HG02642 (cell line): ENCODE measurements at regions not wholly inside any gene's neighbourhood (a gene's known extent, or its start where the extent isn't known, plus 50 kb on each side); places are given as distances from the start of the nearest gene placed in this dataset.
A peak's percentile ranks its signal among the peaks of the same experiment; 100 is the strongest.
"Not testable (repeated sequence)": the region's sequence is repeated elsewhere in the genome, so short reads cannot be mapped to it uniquely, and the experiment has no call there.

Experiments
- ATAC-seq: cut with Tn5 transposase; IDR thresholded peaks from one replicate; pipeline ENCODE4 v1.9.1; 2021; ENCODE audit warnings: mild to moderate bottlenecking; ENCODE audit not compliant: unreplicated experiment, poor library complexity

DNA sequence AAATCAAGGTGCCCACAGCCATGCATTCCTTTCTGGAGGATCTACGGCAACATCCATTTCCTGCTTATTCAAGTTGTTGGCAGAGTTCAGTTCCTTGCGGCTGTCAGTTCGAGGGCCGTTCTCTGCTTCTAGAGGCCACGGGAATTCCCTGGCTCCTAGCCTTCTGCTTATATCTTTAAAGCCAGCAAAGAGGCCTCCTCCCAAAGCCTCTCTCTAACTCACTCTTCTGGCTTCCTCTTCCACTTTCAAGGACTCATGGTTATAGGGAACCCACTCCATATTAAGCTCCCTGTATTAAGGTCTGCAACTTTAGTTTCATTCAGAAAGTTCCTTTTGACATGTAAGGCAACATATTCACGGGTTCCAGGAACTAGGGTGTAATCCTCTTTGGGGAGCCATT, 150.1 kb upstream of the RMP24 start:
- no peak for ATAC-seq

GRCh38 chr18:35826477-35826876, 146.0 kb upstream of the RMP24 start:
- ATAC-seq: no peak

DNA sequence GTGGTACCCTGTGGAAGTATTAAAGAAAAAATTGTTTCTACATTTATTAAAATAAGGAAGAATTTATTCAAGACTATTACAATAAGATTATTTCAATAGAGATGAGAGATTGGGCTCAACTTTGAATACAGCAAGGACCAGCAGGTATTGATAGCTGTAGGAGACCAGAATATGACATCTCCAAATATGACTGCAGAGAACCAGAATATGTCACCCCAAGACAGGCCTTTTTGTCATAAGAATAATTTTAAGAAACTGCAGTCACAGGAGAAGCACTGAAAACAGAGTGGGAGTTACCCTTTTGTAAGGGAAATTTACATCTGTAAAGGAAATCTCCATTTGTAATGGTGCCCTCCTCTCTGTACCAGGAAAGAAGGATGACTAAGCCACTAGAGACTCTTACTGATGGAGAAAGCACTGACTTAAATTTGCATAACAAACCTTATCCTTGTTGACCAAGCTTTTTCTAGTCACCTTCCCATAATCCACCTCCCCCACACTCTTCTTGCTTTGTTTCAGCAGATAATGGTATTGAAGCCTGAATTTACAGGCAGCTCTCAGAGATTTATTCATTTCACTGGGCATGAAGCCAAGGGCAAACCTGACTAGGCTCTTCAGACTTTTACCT, 145.1 kb upstream of the RMP24 start:
- no peak for ATAC-seq

DNA sequence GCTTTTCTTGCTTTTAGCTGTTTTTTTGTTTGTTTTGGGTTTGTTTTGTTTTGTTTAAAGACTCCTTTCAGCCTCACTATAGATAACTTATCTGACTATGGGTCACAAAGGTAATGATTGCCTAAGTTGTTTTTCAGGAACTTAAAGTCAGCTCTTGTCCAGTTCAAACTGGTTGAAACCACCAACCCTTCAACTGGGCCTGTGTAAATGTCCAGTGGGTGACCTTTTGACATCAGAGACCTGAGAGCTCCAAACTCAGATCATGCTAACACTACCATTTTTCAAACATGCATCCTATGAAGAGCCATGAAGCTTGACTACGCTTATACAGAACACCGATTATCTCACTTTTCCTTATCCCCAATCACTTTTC, 144.6 kb upstream of the RMP24 start:
- no peak for ATAC-seq

- ATAC-seq: no peak
Measured at GRCh38 chr18:35828591-35828990, 143.9 kb upstream of the RMP24 start.

DNA sequence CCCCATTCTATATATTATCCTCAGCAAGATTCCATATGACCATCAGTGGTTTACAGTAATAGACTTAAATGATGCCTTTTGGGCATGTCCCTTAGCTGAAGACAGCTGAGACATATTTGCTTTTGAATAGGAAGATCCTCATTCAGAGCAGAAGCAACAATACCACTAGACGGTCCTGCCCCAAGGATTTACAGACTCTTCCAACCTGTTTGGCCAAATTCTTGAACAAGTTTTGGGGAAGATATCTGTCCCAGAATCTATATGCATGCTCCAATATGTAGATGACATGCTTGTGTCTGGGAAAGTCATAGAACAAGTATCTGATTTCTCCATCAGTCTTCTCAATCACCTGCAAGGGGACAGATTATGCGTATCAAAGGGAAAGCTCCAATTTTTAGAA, 137.1 kb upstream of the RMP24 start:
- no peak for ATAC-seq

DNA sequence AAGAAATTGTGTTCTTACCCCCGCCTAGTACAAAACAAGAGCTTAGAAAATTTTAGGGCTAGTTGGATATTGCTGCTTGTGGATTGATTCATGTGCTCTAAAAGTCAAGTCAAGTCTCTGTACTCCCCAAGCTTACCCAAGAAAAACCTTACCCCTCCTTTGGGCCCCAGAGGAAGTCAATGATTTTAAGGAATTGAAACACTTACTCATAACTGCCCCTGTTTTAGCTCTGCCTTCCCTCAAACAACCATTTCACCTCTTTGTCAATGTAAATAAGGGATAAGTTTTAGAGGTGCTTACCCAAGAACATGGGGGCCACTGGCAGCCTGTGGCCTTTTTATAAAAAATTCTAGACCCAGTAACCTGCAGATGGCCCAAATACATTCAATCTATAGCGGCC, 136.6 kb upstream of the RMP24 start:
- ATAC-seq: peak; percentile 84

- no peak for ATAC-seq
Measured at GRCh38 chr18:35836932-35837331, 135.5 kb upstream of the RMP24 start.

DNA sequence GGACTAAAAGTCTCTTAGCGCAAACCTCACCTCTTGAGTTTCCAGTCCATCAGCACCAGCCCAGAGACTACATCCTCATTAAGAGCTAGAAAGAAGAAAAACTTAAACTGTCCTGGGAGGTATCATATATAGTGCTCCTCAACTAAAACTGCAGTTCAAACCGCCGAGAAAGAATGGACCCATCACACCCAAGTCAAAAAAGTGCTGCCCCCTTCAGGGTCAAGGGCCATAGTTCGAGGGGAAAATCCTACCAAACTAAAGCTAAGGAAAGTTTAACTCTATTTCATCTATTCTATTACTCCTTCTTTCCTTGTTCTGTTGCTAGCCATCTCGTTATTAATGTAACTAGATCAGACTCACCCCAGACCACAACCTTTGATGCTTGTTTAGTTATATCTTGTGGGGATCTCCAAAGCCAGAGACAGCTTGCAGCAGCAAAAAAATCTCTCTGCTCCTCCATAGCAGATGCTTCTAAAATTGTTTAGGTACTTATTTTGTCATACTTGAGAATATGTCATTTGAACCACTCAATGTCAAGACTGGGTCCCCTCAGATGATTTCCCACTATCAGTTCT, 134.5 kb upstream of the RMP24 start:
- no peak for ATAC-seq

DNA sequence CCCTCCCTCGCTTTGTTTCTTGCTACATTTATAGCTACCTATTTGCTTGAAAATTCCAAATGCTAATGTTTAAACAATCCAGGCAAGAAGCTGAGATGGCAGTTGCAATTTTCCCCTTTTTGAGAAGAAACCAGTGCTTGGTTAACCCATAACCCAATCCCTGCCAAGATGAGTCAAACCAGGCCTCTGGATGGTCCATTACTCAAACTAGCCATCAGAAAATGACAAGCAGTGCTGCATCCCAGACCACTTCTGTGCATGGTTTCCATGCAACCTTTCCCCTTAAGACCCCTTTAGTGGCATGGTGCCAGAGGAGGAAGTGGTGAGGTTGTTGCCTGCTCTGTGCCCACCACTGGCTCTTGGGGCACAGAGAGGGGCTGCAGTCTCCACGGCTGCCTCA, 131.2 kb upstream of the RMP24 start:
- ATAC-seq: no peak

DNA sequence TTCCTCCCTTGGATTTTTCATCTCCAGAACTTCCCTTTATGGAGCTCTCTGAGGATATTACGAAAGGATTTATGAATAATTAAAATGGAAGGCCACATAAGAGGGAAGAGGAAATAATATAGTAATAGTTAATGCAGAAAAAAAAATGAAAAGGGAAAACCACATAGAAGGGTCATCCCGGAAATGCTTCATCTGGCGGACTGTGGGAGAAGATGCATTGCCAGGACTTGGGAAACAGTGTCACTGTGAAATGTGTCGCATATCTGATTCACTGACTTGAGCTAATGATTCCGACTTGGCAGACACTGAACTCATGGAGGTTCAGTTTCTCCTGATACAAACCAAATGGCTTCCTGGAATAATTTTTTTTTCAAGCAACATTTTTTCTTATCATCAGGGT, 129.9 kb upstream of the RMP24 start:
- no peak for ATAC-seq

DNA sequence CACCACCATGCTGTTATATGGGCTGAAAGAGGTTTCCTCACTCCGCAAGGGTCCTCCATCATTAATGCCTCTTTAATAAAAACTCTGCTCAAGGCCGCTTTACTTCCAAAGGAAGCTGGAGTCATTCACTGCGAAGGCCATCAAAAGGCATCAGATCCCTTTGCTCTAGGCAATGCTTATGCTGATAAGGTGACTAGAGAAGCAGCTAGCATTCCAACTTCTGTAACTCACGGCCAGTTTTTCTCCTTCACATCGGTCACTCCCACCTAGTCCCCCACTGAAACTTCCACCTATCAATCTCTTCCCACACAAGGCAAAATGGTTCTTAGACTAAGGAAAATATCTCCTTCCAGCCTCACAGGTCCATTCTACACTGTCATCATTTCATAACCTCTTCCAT, 124.2 kb upstream of the RMP24 start:
- ATAC-seq: not testable (repeated sequence)

- ATAC-seq: not testable (repeated sequence)
Measured at GRCh38 chr18:35849241-35849640, 123.2 kb upstream of the RMP24 start.

DNA sequence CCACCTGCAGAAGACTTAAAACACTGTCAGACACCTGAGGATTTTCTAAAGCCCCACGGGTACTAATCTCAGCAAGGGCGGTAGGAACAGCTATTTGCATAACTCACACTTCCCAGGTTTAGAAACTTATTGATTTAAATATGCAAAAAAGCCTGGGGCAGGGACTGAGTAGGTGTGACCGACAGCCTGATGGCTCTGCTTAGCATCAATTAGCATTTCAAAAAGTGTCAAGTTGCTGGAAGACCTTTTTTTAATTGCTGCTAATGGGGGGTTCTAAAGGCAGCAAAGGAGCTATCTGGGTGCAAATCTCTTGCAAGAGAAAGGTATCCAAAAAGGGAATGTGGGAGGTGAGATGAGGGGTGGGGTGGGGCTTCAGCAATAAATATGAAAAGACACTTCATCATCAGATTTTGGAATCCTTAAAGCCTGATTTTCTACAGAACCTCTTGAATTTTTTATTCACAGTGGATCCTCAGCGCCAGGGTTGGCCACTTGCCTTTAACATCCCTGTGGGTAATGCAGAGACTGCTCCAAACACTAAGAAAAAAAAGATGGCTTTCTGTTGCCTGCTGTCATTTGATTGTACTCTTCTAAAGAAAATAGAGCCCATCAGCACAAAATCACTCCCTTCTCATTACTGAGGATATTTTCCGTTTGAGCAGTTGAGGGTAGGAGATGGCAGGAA, 121.1 kb upstream of the RMP24 start:
- ATAC-seq: no peak

DNA sequence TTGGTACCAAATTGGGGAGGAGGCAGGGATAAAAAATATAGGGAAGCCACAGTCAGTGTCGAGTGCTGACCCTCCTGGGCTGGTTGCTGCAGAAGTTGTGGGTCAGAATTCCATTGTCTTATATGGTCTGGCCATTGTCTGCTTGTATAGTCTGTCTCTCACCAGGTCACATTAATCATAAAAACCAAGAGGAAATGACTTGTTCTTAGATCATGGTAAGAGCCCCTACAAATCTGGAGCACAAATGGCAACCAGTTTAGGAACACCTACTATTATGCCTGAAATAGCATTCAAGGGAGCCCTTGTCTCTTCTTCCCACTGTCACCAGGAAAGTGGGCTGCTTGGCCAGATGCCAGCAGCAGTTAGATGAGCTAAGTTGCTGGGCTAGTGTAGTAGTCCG, 119.7 kb upstream of the RMP24 start:
- ATAC-seq: no peak

- ATAC-seq: no peak
Measured at GRCh38 chr18:35854095-35854494, 118.4 kb upstream of the RMP24 start.

GRCh38 chr18:35856178-35856577, 116.3 kb upstream of the RMP24 start:
- ATAC-seq: no peak

DNA sequence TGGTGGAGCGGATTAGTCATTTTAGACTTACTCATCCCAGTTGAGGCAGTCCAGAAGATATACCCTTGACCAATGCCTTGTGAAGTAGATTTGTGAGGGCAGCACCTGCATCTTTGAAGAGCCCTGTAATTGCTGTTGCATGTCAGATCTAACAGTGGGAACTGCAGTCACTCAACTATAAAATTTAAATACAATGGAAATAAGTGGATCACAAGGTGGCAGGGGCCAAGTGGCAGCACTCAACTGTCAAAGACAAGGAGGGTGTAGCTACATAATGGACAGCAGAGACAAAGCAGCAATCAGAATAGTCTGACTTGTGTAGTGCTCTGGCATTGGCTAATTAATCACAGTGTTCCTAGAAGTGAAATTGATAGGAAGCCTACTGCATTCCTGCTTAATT, 115.8 kb upstream of the RMP24 start:
- ATAC-seq: not testable (repeated sequence)

DNA sequence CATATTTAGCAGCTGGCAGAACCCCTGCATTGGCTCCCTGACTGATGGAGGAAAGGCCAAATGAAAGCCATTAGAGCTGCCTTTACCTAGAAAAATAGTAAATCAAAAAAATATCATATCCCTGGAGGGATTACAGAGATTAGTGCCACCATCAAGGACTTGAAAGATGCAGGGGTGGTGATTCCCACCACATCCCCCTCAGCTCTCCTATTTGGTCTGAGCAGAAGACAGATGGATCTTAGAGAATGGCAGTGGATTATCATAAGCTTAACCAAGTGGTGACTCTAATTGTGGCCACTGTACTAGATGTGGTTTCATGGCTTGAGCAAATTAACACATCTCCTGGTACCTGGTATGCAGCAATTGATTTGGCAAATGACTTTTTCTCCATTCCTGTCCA, 114.9 kb upstream of the RMP24 start:
- not testable (repeated sequence) for ATAC-seq

DNA sequence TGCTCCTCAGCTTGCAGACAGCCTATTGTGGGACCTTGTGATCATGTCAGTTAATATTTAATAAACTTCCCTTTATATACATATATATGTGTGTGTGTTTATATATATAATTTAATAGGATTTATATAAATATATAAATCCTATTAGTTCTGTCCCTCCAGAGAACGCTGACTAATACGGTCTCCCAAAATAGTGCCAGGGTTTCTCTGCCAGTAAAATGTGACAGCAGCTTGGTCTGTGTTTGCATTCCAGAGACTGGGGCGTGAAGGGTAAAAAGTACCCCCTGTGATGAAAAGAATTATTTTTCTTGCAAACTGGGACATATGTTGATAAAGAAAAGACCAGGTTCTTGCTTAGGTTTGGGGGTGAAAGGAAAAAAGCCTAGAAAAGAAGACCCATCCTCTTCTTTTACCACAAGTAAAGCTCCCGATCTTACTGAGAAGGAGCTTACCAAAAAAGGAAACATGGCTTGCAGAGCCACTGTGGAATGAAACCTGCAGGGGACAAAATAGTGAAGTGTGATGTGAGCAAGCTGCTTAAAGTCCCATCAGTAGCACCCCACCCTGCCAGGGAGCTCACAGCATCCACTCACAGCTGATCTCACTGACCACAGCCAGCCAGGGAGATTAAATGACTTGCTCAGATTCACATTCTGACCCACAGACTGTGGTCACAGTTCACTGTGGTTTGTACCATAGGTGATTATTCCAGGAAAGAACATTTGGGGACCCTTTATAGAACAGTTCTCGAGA, 110.9 kb upstream of the RMP24 start:
- ATAC-seq: no peak

- ATAC-seq: no peak
Measured at GRCh38 chr18:35862119-35862640, 110.3 kb upstream of the RMP24 start.
